OCI-LY3 (cell line): ENCODE measurements at regions not wholly inside any gene's neighbourhood (a gene's known extent, or its start where the extent isn't known, plus 50 kb on each side); places are given as distances from the start of the nearest gene placed in this dataset.

Experiments
- H2AFZ ChIP-seq: fragments of 200-600, 300-600 bp; shearing (Covaris generic); 2 replicates; pipeline ENCODE4 v1.6.0; 2014; ENCODE audit warnings: antibody characterized with exemption, low read depth, low read length
- H3K27ac ChIP-seq: fragments of 200-600, 300-600 bp; sonication (generic); 2 replicates; pipeline ENCODE4 v1.5.1; 2014; ENCODE audit warnings: mild to moderate bottlenecking, low read length, moderate library complexity, mixed read lengths
- H3K27me3 ChIP-seq: fragments of 200-600, 300-600 bp; sonication (generic); 2 replicates; pipeline ENCODE4 v1.6.1; 2014; ENCODE audit warnings: low read depth, low read length, mixed read lengths
- H3K36me3 ChIP-seq: fragments of 200-600, 300-600 bp; sonication (generic); replicated peaks from 2 replicates; pipeline ENCODE3; 2014; ENCODE audit warnings: low read depth, low read length, mixed read lengths
- H3K4me1 ChIP-seq: fragments of 300-600, 200-600 bp; sonication (generic); 2 replicates; pipeline ENCODE4 v1.6.1; 2014; ENCODE audit warnings: low read length, mixed read lengths
- H3K4me2 ChIP-seq: fragments of 200-600, 300-600 bp; sonication (generic); 2 replicates; pipeline ENCODE4 v1.6.1; 2014; ENCODE audit warnings: low read length, mixed read lengths
- H3K4me3 ChIP-seq: fragments of 300-600, 200-600 bp; sonication (generic); 2 replicates; pipeline ENCODE4 v1.5.1; 2014; ENCODE audit warnings: antibody characterized with exemption, mild to moderate bottlenecking, low read length, moderate library complexity
- H3K79me2 ChIP-seq: fragments of 300-600, 200-600 bp; shearing (Covaris generic); 2 replicates; pipeline ENCODE4 v1.6.1; 2014; ENCODE audit warnings: mild to moderate bottlenecking, low read length, mixed read lengths
- H3K9ac ChIP-seq: fragments of 300-600, 200-600 bp; shearing (Covaris generic); 2 replicates; pipeline ENCODE4 v1.6.0; 2014; ENCODE audit warnings: mild to moderate bottlenecking, low read length, moderate library complexity
- H3K9me3 ChIP-seq: fragments of 200-600, 300-600 bp; shearing (Covaris generic); 2 replicates; pipeline ENCODE4 v1.6.1; 2014; ENCODE audit warnings: low read length, mixed read lengths; ENCODE audit not compliant: insufficient read depth
- H4K20me1 ChIP-seq: fragments of 200-600, 300-600 bp; sonication (generic); 2 replicates; pipeline ENCODE4 v1.6.1; 2016; ENCODE audit warnings: low read length, mixed read lengths; ENCODE audit not compliant: insufficient read depth
- EZH2phosphoT487 ChIP-seq: fragments of 200-600 bp; shearing (Covaris generic); IDR thresholded peaks from 2 replicates; pipeline ENCODE4 v1.6.1; 2018; ENCODE audit warnings: antibody characterized with exemption, mixed run types, low read depth
- TF ChIP-seq, protein P1 (sequence below): fragments of 200-600, 300-600 bp; sonication (generic); IDR thresholded peaks from 2 replicates; pipeline ENCODE4 v1.5.1; 2014; ENCODE audit warnings: antibody characterized with exemption, low read length, low read depth

DNA sequence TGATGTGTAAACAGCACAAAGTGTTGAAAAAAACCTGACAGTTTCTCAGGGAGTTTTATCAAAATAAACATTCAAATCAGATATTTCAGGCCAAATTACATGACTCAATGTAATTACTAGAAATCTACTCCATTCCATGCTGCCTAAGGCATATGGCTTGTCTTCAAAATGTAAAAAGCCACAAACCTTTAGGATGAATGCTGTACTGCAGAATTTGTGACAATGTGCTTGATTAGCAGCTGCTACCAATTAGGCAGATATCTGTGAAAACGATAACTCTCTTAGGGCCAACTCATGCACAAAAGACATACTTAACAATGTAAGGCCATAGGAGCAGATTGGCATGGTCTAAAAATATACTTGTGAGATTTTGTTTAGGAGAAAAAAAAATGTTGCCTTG is 267.0 kb downstream of the DACT1 start:
- Histone ChIP-seq H3K9me3 (peaks cover 25% of the 10 kb centered on the region), H3K9ac (no peak overlapping the region), H3K36me3 (peaks cover 14% of the 10 kb centered on the region), H3K79me2 (no peaks in the 10 kb centered on the region), H3K4me1 (peaks cover 24% of the 10 kb centered on the region), H3K27me3 (no peaks in the 10 kb centered on the region), H2AFZ (no peak overlapping the region), H3K4me2 (no peak overlapping the region), H4K20me1 (no peaks in the 10 kb centered on the region), H3K4me3 (no peak overlapping the region), H3K27ac (no peak overlapping the region)
- TF ChIP-seq, protein P1, sequence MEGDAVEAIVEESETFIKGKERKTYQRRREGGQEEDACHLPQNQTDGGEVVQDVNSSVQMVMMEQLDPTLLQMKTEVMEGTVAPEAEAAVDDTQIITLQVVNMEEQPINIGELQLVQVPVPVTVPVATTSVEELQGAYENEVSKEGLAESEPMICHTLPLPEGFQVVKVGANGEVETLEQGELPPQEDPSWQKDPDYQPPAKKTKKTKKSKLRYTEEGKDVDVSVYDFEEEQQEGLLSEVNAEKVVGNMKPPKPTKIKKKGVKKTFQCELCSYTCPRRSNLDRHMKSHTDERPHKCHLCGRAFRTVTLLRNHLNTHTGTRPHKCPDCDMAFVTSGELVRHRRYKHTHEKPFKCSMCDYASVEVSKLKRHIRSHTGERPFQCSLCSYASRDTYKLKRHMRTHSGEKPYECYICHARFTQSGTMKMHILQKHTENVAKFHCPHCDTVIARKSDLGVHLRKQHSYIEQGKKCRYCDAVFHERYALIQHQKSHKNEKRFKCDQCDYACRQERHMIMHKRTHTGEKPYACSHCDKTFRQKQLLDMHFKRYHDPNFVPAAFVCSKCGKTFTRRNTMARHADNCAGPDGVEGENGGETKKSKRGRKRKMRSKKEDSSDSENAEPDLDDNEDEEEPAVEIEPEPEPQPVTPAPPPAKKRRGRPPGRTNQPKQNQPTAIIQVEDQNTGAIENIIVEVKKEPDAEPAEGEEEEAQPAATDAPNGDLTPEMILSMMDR, result no peak
- TF ChIP-seq EZH2phosphoT487, result no peak

- Histone ChIP-seq H3K27ac (no peak overlapping the region), H3K4me1 (peaks cover 7% of the 10 kb centered on the region), H3K4me2 (no peak overlapping the region), H3K79me2 (no peaks in the 10 kb centered on the region), H3K9ac (no peak overlapping the region), H3K36me3 (peaks cover 1% of the 10 kb centered on the region), H2AFZ (no peak overlapping the region), H3K9me3 (peaks cover 13% of the 10 kb centered on the region), H3K4me3 (no peak overlapping the region), H4K20me1 (no peaks in the 10 kb centered on the region), H3K27me3 (no peaks in the 10 kb centered on the region)
- TF ChIP-seq EZH2phosphoT487, result no peak
- TF ChIP-seq, protein P1, result no peak
Measured at GRCh38 chr14:58907803-58908202, 270.0 kb downstream of the DACT1 start.

GRCh38 chr14:58912287-58912686 is 274.5 kb downstream of the DACT1 start:
- Histone ChIP-seq H2AFZ (no peak overlapping the region), H3K27me3 (no peaks in the 10 kb centered on the region), H3K79me2 (no peaks in the 10 kb centered on the region), H3K9me3 (no peaks in the 10 kb centered on the region), H3K4me2 (no peak overlapping the region), H3K9ac (no peak overlapping the region), H3K4me3 (no peak overlapping the region), H3K27ac (no peak overlapping the region), H3K36me3 (no peaks in the 10 kb centered on the region), H3K4me1 (peaks cover 7% of the 10 kb centered on the region), H4K20me1 (no peaks in the 10 kb centered on the region)
- TF ChIP-seq EZH2phosphoT487, result no peak
- TF ChIP-seq, protein P1, result no peak

- Histone ChIP-seq H4K20me1 (no peaks in the 10 kb centered on the region), H3K27ac (no peak overlapping the region), H3K4me2 (no peak overlapping the region), H3K9me3 (no peaks in the 10 kb centered on the region), H2AFZ (no peak overlapping the region), H3K4me1 (peaks cover 3% of the 10 kb centered on the region), H3K4me3 (no peak overlapping the region), H3K79me2 (no peaks in the 10 kb centered on the region), H3K9ac (no peak overlapping the region), H3K27me3 (no peaks in the 10 kb centered on the region), H3K36me3 (no peaks in the 10 kb centered on the region)
- TF ChIP-seq, protein P1, result no peak
- no peak for TF ChIP-seq EZH2phosphoT487
Measured at GRCh38 chr14:58912799-58913432, 275.2 kb downstream of the DACT1 start.
